ENCODE measurements at regions not wholly inside any gene's neighbourhood (a gene's known extent, or its start where the extent isn't known, plus 50 kb on each side); places are given as distances from the start of the nearest gene placed in this dataset.
A peak's percentile ranks its signal among the peaks of the same experiment; 100 is the strongest.
"Not testable (repeated sequence)": the region's sequence is repeated elsewhere in the genome, so short reads cannot be mapped to it uniquely, and the experiment has no call there.

DNA sequence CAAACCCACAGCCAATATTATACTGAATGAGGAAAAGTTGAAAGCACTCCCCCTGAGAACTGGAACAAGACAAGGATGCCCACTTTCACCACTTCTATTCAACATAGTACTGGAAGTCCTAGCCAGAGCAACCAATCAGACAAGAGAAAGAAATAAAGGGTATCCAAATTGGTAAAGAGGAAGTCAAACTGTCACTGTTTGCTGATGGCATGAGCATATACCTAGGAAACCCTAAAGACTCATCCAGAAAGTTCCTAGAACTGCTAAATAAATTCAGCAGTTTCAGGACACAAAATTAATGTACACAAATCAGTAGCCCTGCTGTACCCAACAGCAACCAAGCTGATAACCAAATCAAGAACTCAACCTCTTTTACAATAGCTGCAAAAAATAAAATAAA lies 220.0 kb downstream of the SYK start:
- DNase-seq (ENCODE audit: low read depth): not testable (repeated sequence)

DNA sequence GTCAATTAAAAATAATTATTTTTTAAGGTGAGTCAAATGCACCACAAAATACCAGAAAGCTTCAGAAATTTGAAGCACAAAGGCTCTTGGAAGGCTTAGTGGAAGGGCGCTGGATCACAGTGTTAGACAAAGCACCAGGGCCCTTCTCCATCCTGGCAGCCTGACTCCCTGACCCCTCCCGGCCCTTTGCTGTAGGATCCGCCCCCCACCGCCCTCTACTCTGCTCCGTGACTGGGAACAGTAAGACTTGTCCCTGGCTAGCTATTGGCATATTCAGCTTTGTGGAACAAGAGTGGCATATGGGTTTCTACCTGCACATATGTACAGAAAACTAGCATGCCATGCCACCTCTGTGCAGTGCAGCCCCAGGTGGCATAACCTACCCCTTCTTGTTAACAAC lies 222.1 kb downstream of the SYK start:
- no peak for DNase-seq (ENCODE audit: low read depth)

DNA sequence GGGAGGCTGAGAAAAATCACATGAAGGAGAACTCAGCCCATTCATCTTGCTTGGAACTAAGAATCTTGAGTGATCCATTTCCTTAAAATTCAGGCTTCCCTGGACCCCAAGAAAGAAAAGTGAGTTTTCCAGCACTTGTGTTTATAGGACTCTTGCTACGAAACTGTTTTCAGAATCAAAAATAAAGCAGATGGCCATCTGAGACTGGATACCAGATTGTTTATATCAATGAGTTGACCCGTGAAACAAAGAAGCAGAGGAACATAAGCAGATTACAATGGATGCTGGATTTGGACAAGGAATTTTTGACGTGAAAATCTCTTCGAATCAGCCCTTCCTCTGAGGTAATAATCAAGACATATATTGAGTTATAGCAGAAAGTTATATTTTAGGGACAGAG lies 223.2 kb downstream of the SYK start:
- DNase-seq (ENCODE audit: low read depth): no peak

DNA sequence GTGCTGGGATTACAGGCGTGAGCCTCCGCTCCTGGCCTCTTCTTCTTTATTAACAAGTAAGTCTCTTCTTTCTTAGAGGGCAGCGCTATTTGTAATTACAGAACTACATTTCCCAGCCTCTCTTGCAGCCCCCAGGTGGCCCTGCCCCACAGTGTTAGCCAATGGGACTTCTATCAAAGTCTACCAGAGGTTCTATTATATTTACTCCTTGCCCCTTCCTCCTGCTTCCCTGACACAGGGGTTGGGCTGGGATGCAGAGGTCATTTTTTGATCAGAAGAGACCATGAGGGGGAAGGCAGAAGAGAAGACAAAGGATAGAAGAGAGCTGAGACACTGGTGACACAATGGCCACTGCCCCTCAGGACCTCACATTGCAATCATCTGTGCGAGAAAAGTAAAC lies 224.2 kb downstream of the SYK start:
- no peak for DNase-seq (ENCODE audit: low read depth)

DNA sequence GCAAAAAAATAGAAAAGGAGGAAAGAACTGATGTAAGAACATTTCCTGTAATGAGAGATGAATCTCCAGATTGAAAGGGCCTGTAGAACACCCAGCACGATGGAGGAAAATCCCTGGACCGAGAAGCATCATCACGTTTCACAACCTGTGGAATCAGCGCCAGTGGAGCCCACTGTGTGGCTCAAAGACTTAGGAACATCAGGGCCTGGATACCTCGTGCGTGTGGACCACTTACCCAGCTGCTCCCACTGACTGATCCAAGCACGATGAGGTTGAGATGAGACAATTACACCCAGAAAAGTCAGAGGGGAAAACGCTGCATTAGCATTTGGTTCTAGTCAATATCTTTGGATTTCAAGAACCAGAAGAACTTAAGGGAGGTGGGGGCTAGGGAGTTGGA lies 224.6 kb downstream of the SYK start:
- DNase-seq (ENCODE audit: low read depth): no peak

DNA sequence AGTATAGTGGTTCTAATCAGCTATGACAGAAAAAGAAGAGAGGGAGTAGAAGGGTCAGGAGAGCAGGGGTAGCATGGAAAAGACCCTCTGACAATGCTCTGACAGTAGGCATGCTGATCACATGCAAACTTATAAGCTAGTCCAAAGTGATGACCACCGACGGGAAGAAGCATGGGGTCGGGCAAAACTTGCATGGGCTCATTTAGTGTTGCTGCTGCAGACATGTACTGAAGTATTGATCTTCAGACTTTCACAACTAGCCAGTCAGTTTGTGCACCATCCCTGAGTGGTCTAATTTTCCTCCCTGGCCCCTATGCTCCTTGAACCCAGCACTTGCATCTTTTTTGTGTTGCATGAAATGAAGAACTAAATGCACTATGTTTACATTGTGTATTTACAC lies 225.4 kb downstream of the SYK start:
- DNase-seq (ENCODE audit: low read depth): no peak

DNA sequence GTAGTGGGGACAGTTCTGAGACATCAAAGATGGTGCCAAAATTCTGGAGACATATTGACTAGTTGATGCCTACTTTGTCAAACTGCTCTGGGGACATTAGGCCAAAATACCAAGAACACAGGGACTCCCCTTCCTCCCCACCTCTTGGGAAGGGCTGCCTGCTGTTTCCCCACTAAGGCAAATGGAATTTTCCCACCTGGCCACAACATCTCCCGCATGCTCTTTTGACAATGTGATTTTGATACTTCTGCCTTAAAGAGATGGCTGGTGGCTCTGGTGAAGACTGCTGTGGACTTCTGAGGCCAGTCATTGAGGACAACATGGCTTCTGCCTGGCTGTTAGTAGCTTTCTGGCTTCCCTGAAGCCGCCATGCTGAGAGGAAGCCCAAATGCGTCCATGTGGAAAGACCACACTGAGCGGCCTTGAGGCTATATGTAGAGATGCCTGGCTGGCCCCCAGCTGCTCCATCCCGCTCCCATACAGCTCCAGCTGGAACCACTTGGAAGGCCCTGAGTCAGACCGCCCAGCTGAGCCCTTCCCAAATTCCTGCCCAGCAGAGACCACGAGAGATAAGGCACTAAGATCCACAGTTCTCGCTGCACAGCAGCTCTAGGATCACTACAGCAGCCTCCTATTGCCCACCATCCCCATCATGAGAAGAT lies 226.7 kb downstream of the SYK start:
- DNase-seq (ENCODE audit: low read depth): no peak

DNA sequence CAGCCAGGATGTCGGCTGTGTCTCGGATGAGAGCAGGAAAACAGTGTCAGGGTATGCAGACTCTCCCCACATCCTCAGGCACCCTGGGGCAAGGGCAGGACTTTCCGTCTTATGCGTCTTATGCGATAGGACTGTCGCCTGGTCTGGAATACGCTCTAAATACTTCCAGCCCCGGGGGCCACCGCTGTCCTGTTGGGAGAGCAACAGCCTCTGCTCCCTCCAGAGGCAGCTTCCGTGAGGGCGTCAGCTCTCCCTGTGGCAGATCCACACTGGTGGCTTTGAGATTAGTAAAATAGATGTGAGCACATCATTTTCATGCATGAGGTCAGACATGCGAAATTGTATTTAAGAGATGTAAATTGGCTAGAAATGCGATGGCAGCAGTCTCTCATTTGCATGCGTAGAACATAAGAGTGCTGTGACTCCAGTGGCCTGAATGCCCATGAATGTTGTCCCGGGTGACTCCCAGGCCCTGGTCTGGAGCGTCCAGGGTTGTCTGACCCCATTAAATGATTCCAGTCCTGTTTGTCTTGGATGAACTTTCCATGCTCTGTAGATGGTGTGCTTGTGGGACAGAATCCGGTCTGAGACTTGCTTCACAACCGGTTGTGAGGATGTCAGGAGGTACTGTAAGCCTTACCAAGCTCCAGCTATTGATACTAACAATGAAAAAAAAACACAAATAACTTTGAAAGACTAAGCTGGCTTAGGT lies 228.2 kb downstream of the SYK start:
- no peak for DNase-seq (ENCODE audit: low read depth)

DNA sequence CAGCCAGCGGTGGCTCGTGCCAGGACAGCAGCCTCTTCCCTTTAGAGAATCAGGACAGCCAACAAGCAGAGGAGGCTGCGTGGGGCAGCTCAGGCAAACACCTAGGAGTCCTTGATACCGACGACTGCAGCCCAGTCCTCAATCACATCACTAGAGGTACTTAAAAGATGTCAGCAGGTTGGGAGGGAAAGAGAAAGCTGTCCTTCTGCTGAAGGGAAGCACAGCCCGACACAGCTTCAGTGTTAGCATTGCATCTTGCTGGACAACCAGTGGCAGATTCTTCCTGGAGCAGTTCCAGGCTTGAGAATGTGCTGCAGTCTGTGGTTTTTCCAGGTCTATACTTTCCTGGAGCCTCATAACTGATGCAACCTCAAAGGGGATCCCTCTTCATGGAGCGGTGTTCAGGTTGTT lies 230.5 kb downstream of the SYK start:
- no peak for DNase-seq (ENCODE audit: low read depth)

DNA sequence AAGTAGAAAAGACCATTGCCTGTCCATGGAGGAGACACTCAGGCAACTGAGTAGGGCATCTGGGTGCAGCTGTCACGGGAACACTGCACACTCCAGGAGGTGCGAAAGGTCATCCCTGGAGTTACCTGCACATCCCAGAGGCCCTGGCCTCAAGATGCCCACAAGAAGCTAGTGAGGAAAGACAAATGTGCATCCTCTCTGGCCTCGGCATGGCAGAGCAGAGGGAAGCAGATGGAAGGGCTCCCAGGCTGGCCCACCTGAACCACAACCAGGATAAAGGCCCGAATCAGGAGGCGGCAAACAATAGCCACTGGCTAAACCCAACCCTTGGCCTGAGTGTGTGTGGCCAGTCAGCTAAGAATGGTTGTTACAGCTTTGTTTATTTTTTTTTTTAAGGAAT lies 231.7 kb downstream of the SYK start:
- DNase-seq (ENCODE audit: low read depth): no peak

DNA sequence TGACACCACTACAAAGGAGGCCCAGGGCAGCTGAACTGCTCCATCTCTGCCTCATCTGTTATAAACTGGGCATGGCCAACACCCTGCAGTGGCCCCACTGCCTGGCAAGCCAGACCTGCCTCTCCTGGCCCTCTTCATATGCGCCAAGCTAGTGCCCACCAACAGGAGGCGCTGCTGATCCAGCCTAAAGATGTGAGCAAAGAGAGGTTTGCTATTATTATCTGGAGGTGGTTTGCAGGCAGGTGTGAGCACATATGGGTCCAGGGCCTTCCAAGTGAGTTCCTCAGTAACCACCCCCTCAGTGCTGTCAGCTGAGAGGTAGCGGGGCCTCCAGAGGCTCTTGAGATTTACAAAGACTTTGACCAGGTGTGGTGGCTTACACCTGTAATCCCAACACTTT lies 232.2 kb downstream of the SYK start:
- peak; percentile 57 for DNase-seq (ENCODE audit: low read depth)

DNA sequence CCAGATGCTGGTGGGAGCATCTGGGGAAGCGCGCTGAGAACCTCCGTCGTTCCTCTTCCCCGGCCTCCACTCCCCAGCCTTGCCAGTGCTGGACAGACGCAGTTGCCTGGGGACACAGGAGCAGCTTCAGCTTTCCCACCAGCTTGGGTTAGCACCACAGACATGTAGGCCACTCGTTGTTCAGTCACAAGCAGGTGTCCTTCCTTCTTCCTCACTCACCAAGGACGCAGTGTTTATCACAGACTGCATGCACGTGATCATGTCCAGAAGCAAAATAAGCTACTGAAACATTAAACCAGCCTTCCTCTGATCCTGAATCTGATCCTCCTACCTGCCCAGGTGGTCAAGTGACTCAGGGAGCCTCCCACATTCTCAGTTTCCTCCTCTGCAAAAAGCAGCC lies 232.9 kb downstream of the SYK start:
- DNase-seq (ENCODE audit: low read depth): no peak

DNA sequence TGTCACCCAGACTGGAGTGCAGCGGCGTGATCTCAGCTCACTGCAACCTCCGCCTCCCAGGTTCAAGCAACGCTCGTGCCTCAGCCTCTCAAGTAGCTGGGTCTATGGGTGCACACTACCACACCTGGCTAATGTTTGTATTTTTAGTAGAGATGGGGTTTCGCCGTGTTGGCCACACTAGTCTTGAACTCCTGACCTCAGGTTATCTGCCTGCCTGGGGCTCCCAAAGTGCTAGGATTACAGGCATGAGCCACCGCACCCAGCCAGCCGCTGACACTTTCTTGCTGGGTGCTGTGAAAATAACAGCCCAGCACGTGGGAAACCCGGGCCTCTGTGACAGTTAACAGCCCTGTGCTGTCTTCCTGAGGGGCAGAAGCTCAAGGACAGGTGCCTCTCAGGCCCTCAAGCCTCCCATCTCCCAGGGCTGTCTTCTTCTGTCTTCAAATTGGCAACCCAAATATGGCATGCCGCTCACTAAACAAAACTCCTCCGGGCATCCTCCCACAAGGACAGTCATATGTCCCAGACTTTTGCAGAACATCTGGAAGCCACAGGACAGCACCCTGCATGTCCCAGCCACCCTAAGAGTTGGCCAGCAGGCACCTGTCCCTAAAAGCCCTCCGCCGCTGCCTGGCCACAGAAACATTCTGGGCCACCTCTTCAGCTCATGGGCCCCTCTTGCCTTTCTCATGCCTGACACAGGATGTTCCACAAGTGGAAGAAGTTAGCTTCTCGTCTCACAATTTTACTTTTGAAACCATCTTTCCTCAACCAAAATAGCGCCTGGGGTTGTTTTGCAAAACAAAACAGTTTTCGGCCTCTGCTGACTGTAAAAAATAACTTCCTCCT lies 233.6 kb downstream of the SYK start:
- DNase-seq (ENCODE audit: low read depth): no peak

DNA sequence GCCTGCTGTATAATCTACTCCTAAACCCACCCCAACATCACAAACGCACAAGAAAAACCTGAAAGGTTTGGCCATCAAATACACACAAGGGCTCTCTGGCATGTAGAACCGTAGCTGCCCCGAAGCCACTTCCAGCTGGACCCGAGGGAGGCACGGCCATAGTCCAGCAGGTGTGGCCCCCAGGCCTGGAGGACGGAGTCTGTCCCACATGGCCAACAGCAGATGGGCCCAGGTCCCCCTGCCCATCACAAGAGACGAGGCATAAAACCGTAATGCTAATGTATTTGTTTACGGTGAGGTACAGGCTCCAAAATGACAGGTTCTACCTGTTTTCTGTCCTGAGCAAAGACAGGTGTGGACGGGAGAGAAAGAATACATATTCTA lies 234.2 kb downstream of the SYK start:
- DNase-seq (ENCODE audit: low read depth): no peak

DNA sequence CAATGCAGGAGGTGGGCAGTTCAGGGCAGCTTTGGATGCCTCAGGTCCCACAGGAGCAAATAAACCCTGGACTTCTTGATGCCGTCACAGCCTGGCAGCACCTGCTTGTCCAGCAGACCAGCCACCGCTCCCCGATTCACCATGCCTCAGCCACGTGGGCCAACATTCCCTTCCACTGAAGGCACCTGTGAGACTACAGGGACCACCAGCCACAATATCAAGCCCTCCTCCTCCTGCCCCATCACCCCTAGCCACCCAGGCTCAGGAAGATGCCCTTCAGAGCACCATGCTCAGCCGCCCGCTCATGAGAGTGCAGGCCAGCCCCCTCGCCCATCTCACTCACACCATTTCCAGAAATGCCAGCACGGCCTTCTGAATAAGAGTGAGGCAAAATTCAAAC lies 234.7 kb downstream of the SYK start:
- DNase-seq (ENCODE audit: low read depth): no peak

DNA sequence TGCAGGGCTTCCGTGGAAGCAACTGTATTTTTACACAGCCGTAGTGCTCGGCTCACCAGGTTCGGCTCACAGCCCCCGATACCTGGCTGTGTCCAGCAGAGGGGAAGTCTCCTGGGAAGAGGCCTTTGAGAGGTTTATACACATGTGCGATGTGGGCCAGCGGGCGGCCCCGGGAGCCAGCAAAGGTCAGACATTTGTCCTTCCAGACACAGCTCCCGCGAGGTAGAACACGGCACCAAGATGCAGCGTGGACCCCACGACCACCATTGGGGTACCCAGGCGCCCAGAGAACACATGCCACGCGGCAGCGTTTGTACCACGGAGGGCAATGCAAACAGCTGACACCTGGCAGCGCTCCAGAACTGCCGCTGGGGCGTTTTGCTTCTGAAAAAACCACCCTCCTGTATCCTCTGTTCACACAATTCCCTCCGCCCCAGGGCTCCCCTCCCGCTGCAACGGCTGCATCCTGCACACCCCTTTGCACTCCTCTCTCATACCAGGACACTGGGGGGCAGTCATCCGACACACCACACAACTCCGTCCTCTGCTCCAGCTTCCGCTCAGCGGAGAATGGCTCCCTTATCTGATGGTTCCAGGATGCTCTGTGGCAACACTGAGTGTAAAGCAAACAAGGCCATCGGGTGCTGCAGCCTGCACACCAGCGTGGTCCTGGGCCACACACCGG lies 235.3 kb downstream of the SYK start:
- DNase-seq (ENCODE audit: low read depth): peak; percentile 11

DNA sequence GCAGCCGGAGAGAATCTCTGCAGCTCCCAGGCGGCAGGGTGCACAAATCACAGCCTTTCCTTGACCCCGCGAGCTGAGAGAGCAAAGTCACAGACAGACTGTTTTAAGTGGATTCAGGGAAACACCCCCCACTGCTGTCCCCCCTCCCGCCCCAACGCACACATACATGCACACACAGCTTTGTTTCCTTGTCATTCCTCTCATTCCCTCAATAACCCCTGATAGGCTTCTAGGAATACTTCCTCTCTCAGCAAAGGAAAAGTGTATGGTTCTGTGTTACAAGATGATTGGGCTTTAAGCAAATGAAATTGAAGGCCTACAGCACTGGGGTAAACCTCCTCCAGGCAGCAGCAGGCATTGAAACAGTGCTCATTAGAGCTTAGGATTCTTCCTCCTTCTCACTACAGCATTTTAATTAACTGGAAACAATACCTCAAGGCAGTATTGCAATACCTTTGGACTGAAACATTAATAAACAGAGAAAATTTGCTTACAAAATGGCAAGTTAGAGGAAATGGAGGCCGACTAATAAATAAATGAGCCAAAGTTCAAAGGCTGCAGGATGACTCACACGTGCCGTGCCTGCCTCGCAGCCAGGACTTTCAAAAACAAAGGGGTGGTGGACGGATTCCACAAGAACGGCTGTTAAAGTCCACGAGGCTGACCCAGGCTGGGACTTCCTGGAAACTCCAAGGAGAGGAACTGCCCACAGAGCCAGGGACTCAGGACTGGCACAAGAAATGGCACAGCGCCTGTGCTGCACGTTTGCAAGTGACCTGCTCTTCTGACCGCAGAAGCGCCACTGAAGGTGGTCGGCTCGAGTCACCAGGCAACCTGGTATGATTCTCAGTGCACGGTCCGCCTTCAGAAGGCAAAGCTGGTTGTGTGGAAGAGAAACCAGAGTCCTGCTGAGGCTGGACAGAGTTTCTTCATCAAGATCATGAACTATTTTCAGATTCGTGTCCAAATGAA lies 236.2 kb downstream of the SYK start:
- no peak for DNase-seq (ENCODE audit: low read depth)

DNA sequence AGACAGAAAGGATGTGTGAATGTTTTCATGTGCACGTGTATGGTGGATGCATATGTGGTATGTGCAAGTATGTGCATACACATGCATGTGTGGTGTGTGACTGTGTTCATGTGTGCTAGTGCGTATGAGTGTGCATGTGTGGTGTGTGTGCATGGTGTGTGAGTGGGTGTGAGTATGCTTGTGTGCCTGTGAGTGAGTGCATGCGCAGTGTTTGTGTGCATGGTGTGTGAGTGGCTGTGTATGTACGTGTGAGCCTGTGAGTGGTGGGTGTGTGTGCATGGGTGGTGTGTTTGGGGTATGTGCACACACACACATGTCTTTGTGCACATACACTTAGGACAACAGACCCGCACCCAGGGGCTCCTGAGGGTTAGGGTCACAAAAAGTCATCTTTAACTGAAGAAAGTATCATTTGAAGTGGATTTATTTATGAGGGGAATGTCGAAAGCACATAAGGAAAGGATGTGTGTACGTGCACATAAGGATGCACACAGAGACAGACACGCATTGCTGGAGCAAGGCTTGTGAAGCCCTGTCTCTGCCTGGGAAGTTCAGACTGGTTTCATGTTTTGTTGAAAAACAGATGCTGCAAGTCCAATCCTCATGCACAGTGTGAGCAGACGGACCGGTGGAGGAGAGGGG lies 237.0 kb downstream of the SYK start:
- DNase-seq (ENCODE audit: low read depth): no peak

DNA sequence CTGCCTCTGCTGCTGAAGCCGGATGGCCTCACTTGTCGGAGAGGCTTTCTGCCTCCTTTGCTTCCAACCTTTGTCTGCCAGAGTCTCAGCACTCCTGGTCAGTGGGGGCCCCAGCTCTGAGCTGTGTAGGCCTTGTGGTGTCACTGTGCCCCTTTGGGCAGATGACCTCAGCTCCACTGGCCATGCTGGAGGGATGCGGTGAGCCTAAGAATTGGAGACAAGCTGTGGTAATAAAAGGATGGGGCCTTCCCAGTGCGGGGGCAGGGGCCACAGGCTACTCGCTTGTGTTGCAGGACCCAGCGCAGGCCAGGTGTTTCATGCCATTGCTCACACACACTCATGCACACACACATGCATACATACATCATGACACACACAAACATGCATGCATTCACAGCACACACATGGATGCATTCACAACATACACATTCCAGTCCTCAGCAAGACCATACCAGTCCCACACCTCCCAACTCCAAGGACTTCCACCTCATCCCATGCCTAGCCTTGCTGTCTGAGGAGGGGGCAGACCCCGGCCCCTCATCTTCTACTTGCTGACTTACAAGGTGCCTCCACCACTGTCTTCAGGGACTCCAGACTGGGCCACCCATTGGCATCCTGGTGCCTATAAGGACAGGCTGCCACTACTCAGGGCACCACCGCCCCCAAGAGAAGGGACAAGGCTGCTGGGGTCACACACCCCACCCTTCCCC lies 237.7 kb downstream of the SYK start:
- no peak for DNase-seq (ENCODE audit: low read depth)

DNA sequence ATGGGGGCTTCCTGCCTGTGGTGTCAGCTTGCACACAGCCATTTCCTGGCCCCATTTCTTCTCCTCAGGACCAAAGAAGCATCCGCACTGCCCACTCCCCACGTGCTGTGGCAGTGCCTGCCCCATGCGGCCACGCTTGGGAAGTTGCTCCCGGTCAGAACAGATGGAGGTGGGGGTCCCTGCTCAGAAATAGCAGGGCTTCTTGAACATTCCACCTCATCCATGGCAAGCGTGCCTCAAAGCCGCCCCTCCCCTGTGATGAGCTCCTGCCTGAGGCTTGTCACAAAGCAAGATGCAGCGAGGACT lies 238.2 kb downstream of the SYK start:
- no peak for DNase-seq (ENCODE audit: low read depth)

Measured in T follicular helper cell (primary cell).